Upper lobe of right lung (tissue), 1 donor: ENCODE measurements at regions not wholly inside any gene's neighbourhood (a gene's known extent, or its start where the extent isn't known, plus 50 kb on each side); places are given as distances from the start of the nearest gene placed in this dataset.

Source experiments
- ATAC-seq: fragments of 200-7000 bp; cut with Tn5 transposase; one replicate; pipeline ENCODE4 v1.9.1; 2020; ENCODE audit warnings: mild to moderate bottlenecking, moderate library complexity
- DNase-seq: peaks from one replicate; pipeline ENCODE4 v3.0.0-alpha.2; 2020
- H3K27ac ChIP-seq: fragments of 200-600 bp; one replicate; pipeline ENCODE4 v1.8.0; 2022
- H3K27me3 ChIP-seq: fragments of 200-600 bp; one replicate; pipeline ENCODE4 v1.8.0; 2022; ENCODE audit warnings: mild to moderate bottlenecking
- H3K36me3 ChIP-seq: fragments of 200-600 bp; one replicate; pipeline ENCODE4 v1.8.0; 2022
- H3K4me1 ChIP-seq: fragments of 200-600 bp; one replicate; pipeline ENCODE4 v1.8.0; 2022
- H3K4me3 ChIP-seq: fragments of 200-600 bp; one replicate; pipeline ENCODE4 v1.8.0; 2022; ENCODE audit warnings: mild to moderate bottlenecking
- H3K9me3 ChIP-seq: fragments of 200-600 bp; one replicate; pipeline ENCODE4 v1.8.0; 2022
- CTCF ChIP-seq: fragments of 200-600 bp; IDR thresholded peaks from one replicate; pipeline ENCODE4 v1.8.0; 2022; ENCODE audit warnings: antibody characterized with exemption
- intact Hi-C: fragments of 100-400 bp; cut with DNase I; formaldehyde crosslinking; loops from one replicate; pipeline ENCODE4 v1.11.0; 2022
- donor health status: DM: no; HTN: yes; CAD: no; lungs with severe emphysema.

DNA sequence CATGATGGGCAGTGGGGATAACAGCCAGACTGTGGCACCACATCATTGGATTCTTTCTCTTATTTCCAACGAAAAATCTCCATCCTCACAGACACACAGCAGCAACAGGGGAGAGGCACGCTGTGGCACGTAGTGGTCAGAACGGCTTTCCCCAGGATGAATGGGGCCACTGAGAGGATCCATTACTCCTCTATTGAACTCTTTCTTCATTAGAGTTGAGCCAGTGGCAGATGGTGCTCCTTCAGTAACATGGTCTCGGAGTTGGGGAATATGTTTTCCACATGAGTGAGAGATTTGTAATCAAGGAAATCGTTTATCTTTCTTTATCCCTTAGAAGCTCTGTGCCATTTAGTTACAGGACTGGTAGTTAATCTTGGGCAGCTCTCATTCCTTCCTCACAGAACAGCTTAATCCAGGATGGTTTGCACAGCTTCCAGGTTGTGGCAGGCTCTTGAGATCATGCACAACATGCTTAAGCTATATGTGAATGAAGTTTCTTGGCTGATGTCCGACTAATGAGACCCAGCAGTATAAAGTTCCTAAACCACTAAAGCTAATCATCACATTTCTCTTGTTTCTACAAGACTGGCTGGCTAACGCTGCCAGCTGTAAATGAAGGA is 180.5 kb upstream of the SLC10A2 start:
- Histone ChIP-seq H3K4me3 (no peak overlapping the region), H3K27me3 (no peaks in the 10 kb centered on the region), H3K9me3 (no peaks in the 10 kb centered on the region), H3K36me3 (no peaks in the 10 kb centered on the region), H3K27ac (no peak overlapping the region), H3K4me1 (no peaks in the 10 kb centered on the region)
- DNase-seq (no peak), ATAC-seq (no peak)
- no peak for TF ChIP-seq CTCF
- intact Hi-C loops: no loop called here

DNA sequence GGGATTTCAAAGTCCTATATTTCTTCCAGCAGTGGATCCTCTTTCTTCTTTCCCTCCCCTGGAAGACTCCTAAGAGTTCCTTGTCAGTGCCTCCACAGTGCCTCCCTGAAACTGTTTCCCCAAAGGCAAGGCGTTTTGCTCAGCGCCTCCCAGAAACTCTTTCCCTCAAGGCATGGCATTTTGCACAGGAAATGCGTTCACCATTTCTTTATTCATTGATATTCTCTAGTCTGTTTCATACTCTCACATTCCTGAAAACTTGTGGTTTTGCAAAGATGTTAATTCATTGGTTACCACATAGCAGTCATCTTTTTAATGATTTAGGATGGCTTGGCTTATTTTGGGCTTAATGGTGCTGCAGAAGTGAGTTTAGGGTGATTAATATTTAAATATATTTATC is 177.3 kb upstream of the SLC10A2 start:
- H3K36me3 ChIP-seq: no peaks in the 10 kb centered on the region
- TF ChIP-seq CTCF: no peak
- H3K4me3 ChIP-seq: no peak overlapping the region
- ATAC-seq (no peak), DNase-seq (no peak)
- H3K9me3 ChIP-seq: no peaks in the 10 kb centered on the region
- no peaks in the 10 kb centered on the region for H3K27me3 ChIP-seq
- H3K4me1 ChIP-seq: no peaks in the 10 kb centered on the region
- intact Hi-C loops: no loop called here
- no peak overlapping the region for H3K27ac ChIP-seq

- Histone ChIP-seq H3K27ac (no peak overlapping the region), H3K4me3 (no peak overlapping the region), H3K27me3 (no peaks in the 10 kb centered on the region), H3K9me3 (no peaks in the 10 kb centered on the region), H3K36me3 (no peaks in the 10 kb centered on the region), H3K4me1 (no peaks in the 10 kb centered on the region)
- intact Hi-C loops: no loop called here
- DNase-seq (no peak), ATAC-seq (no peak)
- TF ChIP-seq CTCF: no peak
These were observed 172.2 kb upstream of the SLC10A2 start for GRCh38 chr13:103238441-103238840.

- Histone ChIP-seq H3K27ac (no peak overlapping the region), H3K27me3 (no peaks in the 10 kb centered on the region), H3K4me1 (no peaks in the 10 kb centered on the region), H3K36me3 (no peaks in the 10 kb centered on the region), H3K4me3 (no peak overlapping the region), H3K9me3 (no peaks in the 10 kb centered on the region)
- intact Hi-C loops: no loop called here
- TF ChIP-seq CTCF: no peak
- no peak for DNase-seq
- no peak for ATAC-seq
These were observed 170.0 kb upstream of the SLC10A2 start for GRCh38 chr13:103236213-103236612.

DNA sequence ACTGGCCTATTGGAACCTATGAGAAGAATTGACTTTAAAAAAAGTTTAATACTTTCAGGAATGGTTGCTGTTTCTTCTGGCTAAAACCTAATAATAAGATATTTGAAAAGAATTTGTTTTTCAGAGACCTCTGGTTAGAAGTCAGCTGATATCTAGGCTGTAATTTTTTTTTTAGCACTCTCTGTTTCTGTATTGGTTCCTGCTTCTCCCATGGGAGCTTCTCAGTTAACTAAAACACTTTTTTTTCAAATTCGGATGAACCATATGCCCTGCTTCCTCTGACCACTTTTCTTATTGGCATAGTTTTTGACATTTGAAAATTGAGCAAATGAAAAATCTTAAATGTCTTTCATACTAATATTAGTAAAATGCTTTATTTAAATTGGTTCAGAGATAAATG is 163.5 kb upstream of the SLC10A2 start:
- no peak for DNase-seq
- no peaks in the 10 kb centered on the region for H3K36me3 ChIP-seq
- H3K4me1 ChIP-seq: no peaks in the 10 kb centered on the region
- H3K9me3 ChIP-seq: peaks cover 4% of the 10 kb centered on the region
- intact Hi-C loops: no loop called here
- H3K27ac ChIP-seq: no peak overlapping the region
- H3K4me3 ChIP-seq: no peak overlapping the region
- TF ChIP-seq CTCF: no peak
- H3K27me3 ChIP-seq: no peaks in the 10 kb centered on the region
- ATAC-seq: no peak

GRCh38 chr13:103224804-103225203 is 158.6 kb upstream of the SLC10A2 start:
- no peak for DNase-seq
- no peak for TF ChIP-seq CTCF
- no peaks in the 10 kb centered on the region for H3K4me1 ChIP-seq

More at GRCh38 chr13:103224804-103225203, 158.6 kb upstream of the SLC10A2 start:
- Histone ChIP-seq H3K27ac (no peak overlapping the region), H3K27me3 (no peaks in the 10 kb centered on the region), H3K9me3 (peaks cover 4% of the 10 kb centered on the region), H3K4me3 (no peak overlapping the region), H3K36me3 (no peaks in the 10 kb centered on the region)
- intact Hi-C loops: no loop called here
- no peak for ATAC-seq
